DMS79 (cell line): ENCODE measurements at regions not wholly inside any gene's neighbourhood (a gene's known extent, or its start where the extent isn't known, plus 50 kb on each side); places are given as distances from the start of the nearest gene placed in this dataset.

Experiments used
- DNase-seq: peaks from one replicate; lab custom pipeline; 2025; lab: John Stamatoyannopoulos, UW

- DNase-seq, result no peak
Measured at GRCh38 chr1:203926025-203926540, 64.7 kb downstream of the SNRPE start.

- no peak for DNase-seq
Measured at GRCh38 chr1:203929741-203930309, 68.4 kb downstream of the SNRPE start.

GRCh38 chr1:203930342-203930741 is 68.9 kb downstream of the SNRPE start:
- no peak for DNase-seq

DNA sequence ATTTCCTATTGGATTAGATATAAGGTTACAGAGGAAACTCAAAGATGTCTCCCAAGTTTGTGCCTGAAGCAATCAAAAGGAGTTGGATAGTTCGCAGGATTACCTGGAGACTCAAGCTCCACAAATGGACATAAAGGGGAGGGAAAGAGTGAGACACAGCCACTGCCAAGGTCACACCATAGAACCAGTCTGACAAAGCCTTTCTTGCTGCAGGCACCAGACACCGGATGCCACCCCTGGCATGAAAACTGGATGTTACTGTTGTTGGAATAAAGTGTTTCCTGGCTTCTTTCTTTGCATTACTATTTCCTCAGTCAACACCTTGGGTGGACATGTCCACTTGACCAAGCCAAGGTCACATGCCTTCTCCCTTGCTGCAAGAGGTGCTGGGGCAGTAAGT is 70.6 kb downstream of the SNRPE start:
- no peak for DNase-seq

DNA sequence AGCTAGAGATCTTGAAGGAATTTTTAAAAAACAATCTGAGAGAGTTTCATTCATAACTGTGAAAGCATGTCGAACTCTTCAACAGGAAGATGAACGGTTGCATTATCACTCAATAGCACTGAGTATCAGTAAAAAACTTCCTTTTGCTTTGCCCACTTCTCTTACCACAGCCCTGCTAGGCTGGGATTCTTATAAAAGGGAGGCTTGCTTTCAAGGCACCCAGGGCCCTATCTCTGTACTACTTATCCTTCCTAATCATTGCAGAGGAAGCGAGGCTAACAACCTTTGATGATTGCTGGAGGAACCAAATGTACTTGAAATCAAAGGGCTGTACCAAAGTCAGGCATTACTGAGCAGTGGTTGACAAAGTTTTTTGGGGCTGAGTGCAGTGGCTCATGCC is 71.2 kb downstream of the SNRPE start:
- no peak for DNase-seq

DNA sequence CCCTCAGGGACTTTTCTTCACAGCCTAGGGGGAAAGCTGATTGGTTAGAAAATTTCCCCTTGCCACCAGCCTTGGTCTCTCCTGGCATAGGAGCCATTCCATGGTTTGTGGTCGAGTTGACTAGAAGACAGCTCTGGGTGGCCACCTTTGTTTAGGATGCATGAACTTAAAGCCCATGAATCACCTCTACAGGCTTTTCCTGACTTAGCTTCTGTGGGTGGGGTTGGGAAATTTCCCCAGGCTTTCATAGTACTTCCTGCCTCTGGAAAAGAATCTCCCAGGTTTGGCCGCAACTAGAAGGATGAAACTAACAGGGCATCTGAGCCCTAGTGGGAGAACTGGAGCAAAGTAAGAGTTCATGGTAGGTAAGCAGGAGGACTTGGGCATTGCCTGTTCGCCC is 72.6 kb downstream of the SNRPE start:
- no peak for DNase-seq

- no peak for DNase-seq
Measured at GRCh38 chr1:203934651-203935050, 73.3 kb downstream of the SNRPE start.

GRCh38 chr1:203935321-203935720 is 73.9 kb downstream of the SNRPE start:
- DNase-seq, result no peak

- DNase-seq, result no peak
Measured at GRCh38 chr1:203937678-203938330, 76.4 kb downstream of the SNRPE start.

- DNase-seq, result peak; percentile 17
Measured at GRCh38 chr1:203944651-203945404, 83.4 kb downstream of the SNRPE start.

DNA sequence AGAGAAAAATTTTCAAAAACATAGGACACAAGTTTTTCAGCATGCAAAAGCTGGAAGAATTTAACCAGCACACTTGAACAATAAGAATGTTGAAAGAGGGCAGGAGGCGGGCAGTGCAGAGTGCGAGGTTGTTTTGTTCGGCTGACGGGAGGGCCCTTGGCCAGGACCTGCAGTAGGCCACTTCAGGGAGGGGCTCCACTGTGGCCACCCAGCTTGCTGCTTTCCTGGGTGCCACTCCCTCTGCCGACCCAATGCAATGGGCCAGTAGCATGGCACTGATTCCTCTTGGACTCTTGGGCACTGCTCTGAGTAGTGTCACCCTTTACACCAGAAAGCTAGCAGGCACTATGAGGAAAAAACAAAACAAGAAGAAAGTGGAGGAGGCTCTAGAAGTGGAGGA is 92.9 kb downstream of the SNRPE start:
- no peak for DNase-seq

- no peak for DNase-seq
Measured at GRCh38 chr1:203954788-203955552, 93.6 kb downstream of the SNRPE start.

DNA sequence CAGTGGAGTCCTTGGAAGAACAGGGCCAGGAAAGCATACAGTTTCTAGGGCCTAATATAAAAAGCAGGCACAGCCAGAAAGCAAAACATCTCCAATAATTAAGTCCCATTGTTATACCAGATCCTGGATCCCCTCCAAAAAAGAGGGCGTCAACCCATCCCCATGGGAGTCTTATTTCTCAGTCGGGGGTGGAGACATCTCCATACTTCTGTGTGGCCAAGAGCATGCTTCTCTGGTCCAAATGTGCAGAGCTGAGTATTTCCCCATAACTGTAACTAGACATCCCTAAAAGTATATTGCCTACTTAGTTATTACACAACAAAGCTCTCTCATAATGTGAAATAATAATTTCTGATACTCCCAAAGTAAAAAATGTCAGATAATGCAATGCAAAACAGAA is 104.2 kb upstream of the SOX13 start:
- no peak for DNase-seq

DNA sequence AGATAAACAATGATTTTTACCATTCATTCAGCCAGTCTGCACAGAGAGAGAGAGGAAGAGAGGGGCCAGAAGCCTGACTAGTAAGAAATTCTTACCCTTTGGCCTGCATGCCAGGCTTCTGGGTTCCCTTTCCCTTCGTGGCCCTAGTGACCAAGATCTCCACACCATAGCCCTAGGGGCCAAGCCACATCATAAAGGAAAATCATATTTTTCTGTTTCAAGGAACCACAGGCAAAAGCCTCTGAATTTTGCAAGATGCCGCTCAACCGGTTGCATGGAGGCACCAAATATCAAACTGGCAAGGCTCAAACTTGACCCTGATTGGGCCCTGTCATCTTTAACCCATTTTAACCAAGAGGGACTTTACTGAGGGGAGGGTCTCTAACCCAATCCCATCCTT is 103.1 kb upstream of the SOX13 start:
- no peak for DNase-seq

- no peak for DNase-seq
Measured at GRCh38 chr1:203985044-203985443, 87.9 kb upstream of the SOX13 start.

GRCh38 chr1:203985676-203986075 is 87.2 kb upstream of the SOX13 start:
- peak; percentile 84 for DNase-seq

DNA sequence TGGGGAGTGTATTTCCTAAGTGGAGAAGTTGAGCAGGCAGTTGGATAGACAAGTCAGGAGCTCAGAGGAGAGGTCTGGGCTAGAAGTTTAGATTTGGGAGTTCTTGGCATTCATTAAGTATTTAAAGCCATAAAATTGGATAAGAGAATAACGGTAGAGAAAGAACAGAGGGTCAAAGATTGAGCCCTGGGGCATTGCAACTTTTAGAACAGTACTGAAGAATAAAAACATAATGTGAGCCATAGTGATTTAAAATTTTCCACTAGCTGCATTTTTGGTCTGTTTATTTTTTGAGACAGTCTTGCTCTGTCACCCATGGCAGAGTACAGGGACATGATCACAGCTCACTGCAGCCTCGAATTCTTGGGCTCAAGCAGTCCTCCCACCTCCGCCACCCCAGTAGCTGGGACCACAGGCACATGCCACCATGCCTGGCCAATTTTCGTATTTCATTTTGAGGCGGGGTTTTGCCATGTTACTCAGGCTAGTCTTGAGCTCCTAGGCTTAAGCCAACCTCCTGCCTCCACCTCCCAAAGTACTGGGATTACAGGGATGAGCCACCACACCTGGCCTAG is 85.9 kb upstream of the SOX13 start:
- no peak for DNase-seq

DNA sequence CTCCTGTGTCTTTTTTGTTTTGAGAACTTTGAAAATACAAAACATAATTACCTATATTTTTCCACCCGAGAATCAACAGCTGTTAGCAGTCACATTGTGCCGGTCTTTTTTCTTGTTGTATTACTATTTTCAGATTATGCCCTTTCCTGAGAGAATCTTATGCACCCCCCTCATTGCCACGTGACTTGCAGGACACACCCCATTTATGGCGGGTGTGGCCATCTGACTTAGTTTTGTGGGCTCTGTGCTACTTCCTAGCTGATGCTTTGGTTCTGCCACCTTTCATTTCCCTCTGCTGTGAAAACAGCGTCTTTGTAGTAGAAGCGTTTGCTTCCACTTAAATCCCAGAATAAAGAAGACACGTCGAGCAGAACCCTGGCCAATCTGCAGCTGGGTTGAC is 82.8 kb upstream of the SOX13 start:
- no peak for DNase-seq

DNA sequence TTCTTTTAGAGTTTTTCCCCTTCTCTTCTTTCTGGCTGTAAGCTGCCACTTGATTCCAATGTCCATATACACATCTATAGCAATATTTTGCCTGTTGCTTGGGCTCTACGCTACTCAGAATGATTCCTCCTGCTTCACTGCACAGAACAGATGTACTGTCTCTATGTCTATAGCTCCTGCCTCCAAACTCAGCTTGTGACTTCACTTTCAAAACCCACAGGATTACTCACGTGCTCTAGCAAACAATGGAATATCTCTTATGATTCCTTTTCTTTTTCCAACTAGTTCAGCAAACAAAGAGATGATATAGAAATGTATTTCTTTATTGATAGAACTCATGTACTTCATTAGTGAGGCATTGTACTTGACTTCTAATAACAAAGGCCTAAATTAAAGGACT is 80.5 kb upstream of the SOX13 start:
- DNase-seq, result no peak

DNA sequence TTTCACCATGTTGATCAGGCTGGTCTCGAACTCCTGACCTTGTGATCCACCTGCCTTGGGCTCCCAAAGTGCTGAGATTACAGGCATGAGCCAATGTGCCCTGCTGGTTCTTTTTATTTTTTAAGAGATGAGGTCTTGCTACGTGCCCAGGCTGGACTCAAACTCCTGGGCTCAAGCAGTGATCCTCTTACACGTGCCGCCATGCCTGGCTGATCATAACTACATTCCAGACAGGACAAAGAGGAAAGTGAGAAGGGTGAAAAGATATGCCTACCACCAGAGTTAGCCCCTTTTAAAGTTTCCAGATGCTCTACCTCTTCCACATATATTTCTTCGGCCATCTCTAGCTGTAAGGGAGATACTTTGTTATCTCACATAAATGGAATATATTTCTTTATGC is 79.7 kb upstream of the SOX13 start:
- DNase-seq, result no peak

DNA sequence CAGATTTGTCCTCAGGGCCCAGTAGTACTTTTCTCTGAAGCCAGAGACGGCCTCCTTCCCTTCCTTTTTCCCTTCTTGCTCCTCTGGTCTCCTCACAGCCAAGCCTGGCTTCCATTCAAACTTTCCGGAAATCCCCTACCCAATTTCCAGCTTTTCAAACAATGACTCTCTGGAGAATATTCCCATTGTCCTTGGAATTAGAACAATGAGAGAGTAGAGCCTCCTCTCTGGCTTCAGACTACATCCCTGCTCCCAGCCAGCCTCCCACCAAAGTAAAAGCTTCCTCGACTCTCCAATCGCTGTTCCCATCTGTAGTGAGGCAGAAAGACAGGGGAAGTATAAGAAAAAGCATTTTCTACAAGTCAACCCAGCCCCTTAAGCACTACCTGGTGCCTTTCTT is 77.7 kb upstream of the SOX13 start:
- no peak for DNase-seq

GRCh38 chr1:203996126-203996525 is 76.8 kb upstream of the SOX13 start:
- no peak for DNase-seq
